ENCODE measurements at regions not wholly inside any gene's neighbourhood (a gene's known extent, or its start where the extent isn't known, plus 50 kb on each side); places are given as distances from the start of the nearest gene placed in this dataset.

GRCh38 chr7:54814401-54814800 lies 55.4 kb upstream of the SEC61G start:
- no peak for TF ChIP-seq CTCF (conservative IDR thresholded peaks at IDR 0.05)
- Mint-ChIP-seq H3K9me3 (no peaks in the 10 kb centered on the region), H3K27me3 (peaks cover 5% of the 10 kb centered on the region), H3K4me3 (no peak overlapping the region), H3K4me1 (ENCODE audit: unreplicated experiment) (peaks cover 30% of the 10 kb centered on the region), H3K36me3 (no peaks in the 10 kb centered on the region), H3K27ac (no peak overlapping the region)
- no peak for DNase-seq (ENCODE audit: extremely low spot score, unreplicated experiment)

- no peaks in the 10 kb centered on the region for H3K36me3 Mint-ChIP-seq
- no peak for DNase-seq (ENCODE audit: extremely low spot score, unreplicated experiment)
- no peak overlapping the region for H3K27ac Mint-ChIP-seq
- no peaks in the 10 kb centered on the region for H3K9me3 Mint-ChIP-seq
- no peak overlapping the region for H3K4me3 Mint-ChIP-seq
- H3K27me3 Mint-ChIP-seq = peaks cover 5% of the 10 kb centered on the region
- peaks cover 9% of the 10 kb centered on the region for H3K4me1 Mint-ChIP-seq (ENCODE audit: unreplicated experiment)
- no peak for TF ChIP-seq CTCF (conservative IDR thresholded peaks at IDR 0.05)
Observed at GRCh38 chr7:54817152-54817551, 58.1 kb upstream of the SEC61G start.

- no peaks in the 10 kb centered on the region for H3K36me3 Mint-ChIP-seq
- no peak overlapping the region for H3K27ac Mint-ChIP-seq
- no peak for TF ChIP-seq CTCF (conservative IDR thresholded peaks at IDR 0.05)
- peaks cover 3% of the 10 kb centered on the region for H3K4me1 Mint-ChIP-seq (ENCODE audit: unreplicated experiment)
- no peak overlapping the region for H3K4me3 Mint-ChIP-seq
- H3K9me3 Mint-ChIP-seq = no peaks in the 10 kb centered on the region
- no peaks in the 10 kb centered on the region for H3K27me3 Mint-ChIP-seq
- DNase-seq (ENCODE audit: extremely low spot score, unreplicated experiment) = no peak
Observed at GRCh38 chr7:54823776-54824175, 64.8 kb upstream of the SEC61G start.

- Mint-ChIP-seq H3K9me3 (no peaks in the 10 kb centered on the region), H3K4me3 (no peak overlapping the region), H3K4me1 (ENCODE audit: unreplicated experiment) (peaks cover 3% of the 10 kb centered on the region), H3K27me3 (no peaks in the 10 kb centered on the region), H3K36me3 (no peaks in the 10 kb centered on the region), H3K27ac (no peak overlapping the region)
- TF ChIP-seq CTCF (conservative IDR thresholded peaks at IDR 0.05) = no peak
- DNase-seq (ENCODE audit: extremely low spot score, unreplicated experiment) = no peak
Observed at GRCh38 chr7:54824655-54825054, 65.6 kb upstream of the SEC61G start.

- no peak overlapping the region for H3K4me3 Mint-ChIP-seq
- H3K36me3 Mint-ChIP-seq = no peaks in the 10 kb centered on the region
- no peak for TF ChIP-seq CTCF (conservative IDR thresholded peaks at IDR 0.05)
- no peak for DNase-seq (ENCODE audit: extremely low spot score, unreplicated experiment)
- peaks cover 3% of the 10 kb centered on the region for H3K4me1 Mint-ChIP-seq (ENCODE audit: unreplicated experiment)
- H3K27me3 Mint-ChIP-seq = peaks cover 3% of the 10 kb centered on the region
- H3K27ac Mint-ChIP-seq = no peak overlapping the region
- H3K9me3 Mint-ChIP-seq = peaks cover 5% of the 10 kb centered on the region
Observed at GRCh38 chr7:54825368-54825767, 66.4 kb upstream of the SEC61G start.

- DNase-seq (ENCODE audit: extremely low spot score, unreplicated experiment) = no peak
- Mint-ChIP-seq H3K36me3 (no peaks in the 10 kb centered on the region), H3K9me3 (peaks cover 5% of the 10 kb centered on the region), H3K27me3 (peaks cover 4% of the 10 kb centered on the region), H3K27ac (no peak overlapping the region), H3K4me3 (no peak overlapping the region), H3K4me1 (ENCODE audit: unreplicated experiment) (peaks cover 3% of the 10 kb centered on the region)
- TF ChIP-seq CTCF (conservative IDR thresholded peaks at IDR 0.05) = no peak
Observed at GRCh38 chr7:54827734-54828133, 68.7 kb upstream of the SEC61G start.
